GM12878 (cell line): ENCODE measurements at regions not wholly inside any gene's neighbourhood (a gene's known extent, or its start where the extent isn't known, plus 50 kb on each side); places are given as distances from the start of the nearest gene placed in this dataset.

ENCODE experiments used
- BCLAF1 ChIP-seq: fragments of 450-650 bp; IDR thresholded peaks from 2 replicates; pipeline ENCODE4 v1.6.1; 2017; ENCODE audit warnings: antibody characterized with exemption, mild to moderate bottlenecking, moderate library complexity
- BMI1 ChIP-seq: fragments of 450-650 bp; IDR thresholded peaks from 2 replicates; pipeline ENCODE4 v1.6.1; 2016; ENCODE audit warnings: mild to moderate bottlenecking, moderate library complexity, borderline replicate concordance
- BRCA1 ChIP-seq: IDR thresholded peaks from 2 replicates; pipeline ENCODE4 v1.6.1; 2011; ENCODE audit warnings: low read depth, low read length, improper control_type of control experiment
- E2F8 ChIP-seq: fragments of 450-650 bp; IDR thresholded peaks from 2 replicates; pipeline ENCODE4 v1.6.1; 2018; ENCODE audit warnings: mild to moderate bottlenecking, low read depth, moderate library complexity; ENCODE audit not compliant: partially characterized antibody
- EED ChIP-seq: sonication (generic); IDR thresholded peaks from 2 replicates; pipeline ENCODE4 v1.6.1; 2016; ENCODE audit warnings: antibody characterized with exemption, low read depth
- KAT2A ChIP-seq: conservative IDR thresholded peaks from 2 replicates; pipeline ENCODE4 v1.6.1; 2011; ENCODE audit warnings: low read depth, low read length; ENCODE audit not compliant: control insufficient read depth
- KDM1A ChIP-seq: fragments of 200-600 bp; sonication (generic); IDR thresholded peaks from 2 replicates; pipeline ENCODE4 v1.6.1; 2016; ENCODE audit warnings: borderline replicate concordance
- MTA2 ChIP-seq: fragments of 450-650 bp; IDR thresholded peaks from 2 replicates; pipeline ENCODE4 v1.6.1; 2016; ENCODE audit warnings: low read depth, mild to moderate bottlenecking, moderate library complexity
- NFXL1 ChIP-seq: fragments of 450-650 bp; IDR thresholded peaks from 2 replicates; pipeline ENCODE4 v1.6.1; 2017; ENCODE audit warnings: antibody characterized with exemption, mild to moderate bottlenecking, borderline replicate concordance
- NFYB ChIP-seq: IDR thresholded peaks from 2 replicates; pipeline ENCODE4 v1.6.1; 2011; ENCODE audit warnings: low read depth, mild to moderate bottlenecking, low read length, improper control_type of control experiment, moderate library complexity; ENCODE audit not compliant: insufficient read depth
- NR2C2 ChIP-seq: IDR thresholded peaks from 2 replicates; pipeline ENCODE4 v1.6.1; 2011; ENCODE audit warnings: borderline replicate concordance, low read depth; ENCODE audit not compliant: control insufficient read depth, insufficient read length
- NRF1 ChIP-seq: conservative IDR thresholded peaks from 2 replicates; pipeline ENCODE4 v1.6.1; 2011; ENCODE audit warnings: mild to moderate bottlenecking, low read depth, low read length, improper control_type of control experiment
- POLR2A ChIP-seq: IDR thresholded peaks from 2 replicates; pipeline ENCODE4 v1.6.1; 2011; ENCODE audit warnings: low read depth, mild to moderate bottlenecking, low read length
- SIX5 ChIP-seq: IDR thresholded peaks from 2 replicates; pipeline ENCODE4 v1.6.1; 2011; ENCODE audit warnings: mild to moderate bottlenecking, low read depth, low read length, moderate library complexity; ENCODE audit not compliant: severe bottlenecking
- SMAD1 ChIP-seq: fragments of 450-650 bp; IDR thresholded peaks from 2 replicates; pipeline ENCODE4 v1.6.1; 2018; ENCODE audit warnings: mild to moderate bottlenecking, low read depth; ENCODE audit not compliant: partially characterized antibody
- SPI1 ChIP-seq: IDR thresholded peaks from 2 replicates; pipeline ENCODE4 v1.6.1; 2011; ENCODE audit warnings: low read depth, mild to moderate bottlenecking, low read length, moderate library complexity, borderline replicate concordance; ENCODE audit not compliant: insufficient read depth
- STAT3 ChIP-seq: IDR thresholded peaks from 2 replicates; pipeline ENCODE4 v1.6.1; 2011; ENCODE audit warnings: low read depth, low read length, improper control_type of control experiment
- SUPT20H ChIP-seq: IDR thresholded peaks from 2 replicates; pipeline ENCODE4 v1.6.1; 2011; ENCODE audit warnings: low read depth, mild to moderate bottlenecking, low read length, moderate library complexity, borderline replicate concordance; ENCODE audit not compliant: control insufficient read depth
- ZBTB4 ChIP-seq: fragments of 450-650 bp; formaldehyde crosslinking; IDR thresholded peaks from 2 replicates; pipeline ENCODE4 v1.4.0; 2022; ENCODE audit warnings: mild to moderate bottlenecking, moderate library complexity
- ZNF24 ChIP-seq: fragments of 450-650 bp; IDR thresholded peaks from 2 replicates; pipeline ENCODE4 v1.6.1; 2017; ENCODE audit warnings: antibody characterized with exemption, mild to moderate bottlenecking
- ZSCAN29 ChIP-seq: fragments of 450-650 bp; IDR thresholded peaks from 2 replicates; pipeline ENCODE4 v1.6.1; 2017; ENCODE audit warnings: mild to moderate bottlenecking, moderate library complexity
- ZZZ3 ChIP-seq: IDR thresholded peaks from 2 replicates; pipeline ENCODE4 v1.6.1; 2011; ENCODE audit warnings: low read depth; ENCODE audit not compliant: control insufficient read depth, insufficient read length
- TF ChIP-seq, protein P1 (sequence below): IDR thresholded peaks from 2 replicates; pipeline ENCODE4 v1.6.1; 2011; ENCODE audit warnings: low read depth, mild to moderate bottlenecking, low read length, moderate library complexity, borderline replicate concordance; ENCODE audit errors: extremely low read depth

GRCh38 chr4:170420255-170420693, 330.5 kb upstream of the AADAT start (continued):
- TF ChIP-seq SIX5: no peak
- no peak for TF ChIP-seq BCLAF1
- TF ChIP-seq E2F8: no peak
- no peak for TF ChIP-seq STAT3
- no peak for TF ChIP-seq ZSCAN29
- TF ChIP-seq KAT2A: no peak
- TF ChIP-seq ZBTB4 (CRISPR knock-in tag): no peak
- peak; percentile 77; the same call in 1 of the 2 replicates for TF ChIP-seq BMI1
- 0 out of 2 replicates have a peak, but pooled peaks have one; percentile 36 for TF ChIP-seq ZNF24
- no peak for TF ChIP-seq POLR2A
- no peak for TF ChIP-seq NFXL1
- no peak for TF ChIP-seq SUPT20H
- TF ChIP-seq SPI1: peak; percentile 33; the same call in 1 of the 2 replicates
- TF ChIP-seq MTA2: peak; percentile 98
- no peak for TF ChIP-seq NR2C2
- no peak for TF ChIP-seq NRF1
- TF ChIP-seq NFYB: no peak
- no peak for TF ChIP-seq ZZZ3
- TF ChIP-seq KDM1A: no peak
- TF ChIP-seq BRCA1: no peak
- TF ChIP-seq EED: 0 out of 2 replicates have a peak, but pooled peaks have one; percentile 25
- TF ChIP-seq, protein P1, sequence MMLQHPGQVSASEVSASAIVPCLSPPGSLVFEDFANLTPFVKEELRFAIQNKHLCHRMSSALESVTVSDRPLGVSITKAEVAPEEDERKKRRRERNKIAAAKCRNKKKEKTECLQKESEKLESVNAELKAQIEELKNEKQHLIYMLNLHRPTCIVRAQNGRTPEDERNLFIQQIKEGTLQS: no peak
- no peak for TF ChIP-seq SMAD1
